GM12865 (cell line): ENCODE measurements at regions not wholly inside any gene's neighbourhood (a gene's known extent, or its start where the extent isn't known, plus 50 kb on each side); places are given as distances from the start of the nearest gene placed in this dataset.

Source experiments
- DNase-seq: peaks from one replicate; pipeline ENCODE4 v3.0.0; 2010; ENCODE audit warnings: low read depth
- H3K4me3 ChIP-seq: 2 replicates; pipeline ENCODE4 v1.5.1; 2011; ENCODE audit warnings: mild to moderate bottlenecking, low read depth, low read length, control low read depth
- CTCF ChIP-seq: IDR thresholded peaks from 2 replicates; pipeline ENCODE4 v1.5.1; 2011; ENCODE audit warnings: low read length, control low read depth, low read depth, inconsistent platforms; ENCODE audit not compliant: insufficient read depth; ENCODE audit errors: missing control alignments

DNA sequence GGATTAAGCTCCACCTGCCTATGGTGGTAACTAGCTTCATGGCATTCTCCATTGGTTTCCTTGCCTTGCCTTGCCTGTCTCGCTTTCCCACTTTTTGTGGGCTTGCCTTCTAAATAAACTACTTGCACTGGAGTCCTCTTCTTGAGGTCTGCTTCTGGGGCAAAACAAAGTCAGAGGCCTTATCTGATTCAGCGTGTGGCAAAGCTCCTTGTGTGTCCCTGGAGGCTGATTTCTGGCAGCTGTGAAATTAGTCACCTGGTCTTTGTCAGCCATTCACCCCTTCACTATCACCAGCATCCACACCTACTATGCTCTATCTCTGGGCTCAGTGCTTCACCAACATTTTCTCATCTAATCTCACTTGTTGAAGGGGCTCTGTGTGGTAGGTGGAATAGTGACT lies 176.2 kb downstream of the SEC61B start:
- H3K4me3 ChIP-seq, result no peak overlapping the region
- no peak for DNase-seq
- no peak for TF ChIP-seq CTCF

GRCh38 chr9:99399474-99399873 lies 177.4 kb downstream of the SEC61B start:
- no peak overlapping the region for H3K4me3 ChIP-seq
- no peak for DNase-seq
- no peak for TF ChIP-seq CTCF

- no peak for TF ChIP-seq CTCF
- no peak for DNase-seq
- H3K4me3 ChIP-seq, result no peak overlapping the region
These were observed 178.2 kb downstream of the SEC61B start for GRCh38 chr9:99400184-99400731.

- no peak for DNase-seq
- no peak overlapping the region for H3K4me3 ChIP-seq
- no peak for TF ChIP-seq CTCF
These were observed 179.8 kb downstream of the SEC61B start for GRCh38 chr9:99401680-99402504.

GRCh38 chr9:99403371-99403770 lies 181.3 kb downstream of the SEC61B start:
- no peak for DNase-seq

GRCh38 chr9:99405359-99405758 lies 183.3 kb downstream of the SEC61B start:
- no peak overlapping the region for H3K4me3 ChIP-seq
- DNase-seq, result no peak
- TF ChIP-seq CTCF, result no peak

More at GRCh38 chr9:99403371-99403770, 181.3 kb downstream of the SEC61B start:
- TF ChIP-seq CTCF, result no peak
- no peak overlapping the region for H3K4me3 ChIP-seq

DNA sequence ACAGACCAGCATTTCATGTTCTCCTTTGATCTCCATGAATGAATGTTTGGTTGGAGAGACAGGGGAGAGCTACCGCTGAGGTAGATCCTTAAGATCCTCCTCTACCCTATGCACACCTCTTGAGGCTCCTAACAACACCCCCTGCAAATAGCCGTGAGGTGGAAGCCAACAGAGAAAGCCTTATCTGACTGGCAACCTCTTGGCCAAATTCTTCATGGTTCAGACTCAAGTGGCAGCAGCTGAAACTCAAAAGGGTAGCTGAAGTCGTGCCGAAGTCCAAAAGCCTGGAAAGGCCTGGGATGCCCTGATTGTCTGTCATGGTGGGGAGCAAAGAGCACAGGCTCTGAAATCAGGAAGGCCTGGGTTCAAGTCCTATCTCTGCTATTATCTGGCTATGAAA lies 184.9 kb downstream of the SEC61B start:
- TF ChIP-seq CTCF, result no peak
- H3K4me3 ChIP-seq, result no peak overlapping the region
- DNase-seq, result no peak
